ENCODE measurements at regions not wholly inside any gene's neighbourhood (a gene's known extent, or its start where the extent isn't known, plus 50 kb on each side); places are given as distances from the start of the nearest gene placed in this dataset.

DNA sequence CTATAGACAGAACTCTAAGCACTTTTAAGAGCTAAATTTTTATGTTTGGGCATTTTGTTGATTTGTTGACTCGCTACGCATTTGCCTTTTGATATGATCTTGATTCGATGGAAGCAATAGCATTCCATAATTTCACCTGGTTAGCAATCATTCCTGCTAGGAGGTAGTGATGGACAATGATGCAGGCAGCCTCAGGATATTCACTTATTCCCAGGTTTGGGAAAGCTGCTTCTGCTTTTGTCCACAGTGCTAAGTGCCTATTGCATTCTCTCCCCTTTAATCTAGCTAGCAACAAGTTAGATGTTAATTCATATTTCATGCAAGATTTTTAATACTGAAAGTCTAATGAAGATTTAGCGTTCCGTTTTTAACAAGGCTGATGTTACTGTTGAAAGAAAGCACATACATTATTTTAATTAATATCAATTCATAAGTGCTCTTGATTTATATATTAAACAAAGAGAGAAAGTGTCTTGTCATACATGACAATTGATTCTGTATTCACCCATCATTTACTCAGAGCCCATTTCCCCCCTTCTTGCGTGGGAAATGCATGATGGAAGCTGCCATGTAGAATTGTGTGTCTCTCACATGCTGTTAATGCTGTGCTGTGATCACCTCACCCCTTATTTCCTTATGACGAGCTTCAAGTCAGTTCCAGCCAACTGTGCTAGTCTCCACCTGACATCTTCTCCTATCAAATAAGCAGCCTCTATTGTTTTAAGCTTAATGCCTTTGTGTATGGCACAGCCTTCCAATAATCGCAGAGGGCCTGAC lies 53.0 kb upstream of the TMCO5A start:
- TF ChIP-seq MYC (IDR thresholded peaks at IDR 0.05; ENCODE audit: low read depth, low read length) (no peak), POLR2A (IDR thresholded peaks at IDR 0.05; ENCODE audit: extremely low read depth, insufficient read length) (no peak)
- TF ChIP-seq, protein P1, sequence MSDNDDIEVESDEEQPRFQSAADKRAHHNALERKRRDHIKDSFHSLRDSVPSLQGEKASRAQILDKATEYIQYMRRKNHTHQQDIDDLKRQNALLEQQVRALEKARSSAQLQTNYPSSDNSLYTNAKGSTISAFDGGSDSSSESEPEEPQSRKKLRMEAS (IDR thresholded peaks at IDR 0.05; ENCODE audit: low read depth, low read length): no peak
- TF ChIP-seq, protein P2, sequence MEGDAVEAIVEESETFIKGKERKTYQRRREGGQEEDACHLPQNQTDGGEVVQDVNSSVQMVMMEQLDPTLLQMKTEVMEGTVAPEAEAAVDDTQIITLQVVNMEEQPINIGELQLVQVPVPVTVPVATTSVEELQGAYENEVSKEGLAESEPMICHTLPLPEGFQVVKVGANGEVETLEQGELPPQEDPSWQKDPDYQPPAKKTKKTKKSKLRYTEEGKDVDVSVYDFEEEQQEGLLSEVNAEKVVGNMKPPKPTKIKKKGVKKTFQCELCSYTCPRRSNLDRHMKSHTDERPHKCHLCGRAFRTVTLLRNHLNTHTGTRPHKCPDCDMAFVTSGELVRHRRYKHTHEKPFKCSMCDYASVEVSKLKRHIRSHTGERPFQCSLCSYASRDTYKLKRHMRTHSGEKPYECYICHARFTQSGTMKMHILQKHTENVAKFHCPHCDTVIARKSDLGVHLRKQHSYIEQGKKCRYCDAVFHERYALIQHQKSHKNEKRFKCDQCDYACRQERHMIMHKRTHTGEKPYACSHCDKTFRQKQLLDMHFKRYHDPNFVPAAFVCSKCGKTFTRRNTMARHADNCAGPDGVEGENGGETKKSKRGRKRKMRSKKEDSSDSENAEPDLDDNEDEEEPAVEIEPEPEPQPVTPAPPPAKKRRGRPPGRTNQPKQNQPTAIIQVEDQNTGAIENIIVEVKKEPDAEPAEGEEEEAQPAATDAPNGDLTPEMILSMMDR (IDR thresholded peaks at IDR 0.05; ENCODE audit: low read depth, low read length): no peak

All from NB4 (cell line).